RWPE1 (cell line): ENCODE measurements at regions not wholly inside any gene's neighbourhood (a gene's known extent, or its start where the extent isn't known, plus 50 kb on each side); places are given as distances from the start of the nearest gene placed in this dataset.
A peak's percentile ranks its signal among the peaks of the same experiment; 100 is the strongest.

Experiments
- CTCF ChIA-PET: fragments of 350-600 bp; sonication (Branson Sonifier 250); formaldehyde crosslinking; extraction: SDS; loops from one replicate; lab custom pipeline; 2021; lab: Yijun Ruan, JAX
- POLR2A ChIA-PET: fragments of 400-600 bp; formaldehyde crosslinking; extraction: SDS; loops from one replicate; lab custom pipeline; 2020; ENCODE audit warnings: antibody characterized with exemption; ENCODE audit not compliant: low non-redundant PET; lab: Yijun Ruan, JAX
- DNase-seq: peaks from one replicate; pipeline ENCODE4 v3.0.0; 2012; ENCODE audit warnings: low spot score
- H3K27ac ChIP-seq: fragments of 450-650 bp; 2 replicates; pipeline ENCODE4 v1.5.1; 2017
- TF ChIP-seq, protein P1 (sequence below): fragments of 450-650 bp; conservative IDR thresholded peaks from 2 replicates; pipeline ENCODE4 v1.5.1; 2017; ENCODE audit warnings: low read depth, mild to moderate bottlenecking

DNA sequence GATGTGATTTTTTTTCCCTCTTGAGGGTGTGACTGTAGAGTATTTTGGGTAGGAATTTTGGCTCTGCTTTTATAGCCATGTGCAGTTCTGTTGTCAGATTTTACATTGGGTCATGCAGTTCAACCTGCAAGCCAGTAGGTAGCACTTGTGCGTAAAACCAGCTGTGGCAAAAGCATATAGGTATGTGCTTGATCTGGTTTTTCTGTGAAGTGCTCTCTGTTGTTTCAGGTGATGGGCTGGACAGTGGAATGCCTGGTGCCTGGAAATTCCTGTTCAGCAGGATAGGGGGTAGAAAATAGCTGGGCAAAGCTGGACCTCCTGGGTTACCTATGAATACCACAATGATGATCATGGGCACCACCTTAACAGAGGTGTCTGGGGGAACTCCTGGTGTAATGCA lies 584.2 kb upstream of the PCDH10 start:
- ChIA-PET CTCF (no interaction called here), POLR2A (no interaction called here)
- H3K27ac ChIP-seq = no peak overlapping the region
- no peak for DNase-seq
- TF ChIP-seq, protein P1, sequence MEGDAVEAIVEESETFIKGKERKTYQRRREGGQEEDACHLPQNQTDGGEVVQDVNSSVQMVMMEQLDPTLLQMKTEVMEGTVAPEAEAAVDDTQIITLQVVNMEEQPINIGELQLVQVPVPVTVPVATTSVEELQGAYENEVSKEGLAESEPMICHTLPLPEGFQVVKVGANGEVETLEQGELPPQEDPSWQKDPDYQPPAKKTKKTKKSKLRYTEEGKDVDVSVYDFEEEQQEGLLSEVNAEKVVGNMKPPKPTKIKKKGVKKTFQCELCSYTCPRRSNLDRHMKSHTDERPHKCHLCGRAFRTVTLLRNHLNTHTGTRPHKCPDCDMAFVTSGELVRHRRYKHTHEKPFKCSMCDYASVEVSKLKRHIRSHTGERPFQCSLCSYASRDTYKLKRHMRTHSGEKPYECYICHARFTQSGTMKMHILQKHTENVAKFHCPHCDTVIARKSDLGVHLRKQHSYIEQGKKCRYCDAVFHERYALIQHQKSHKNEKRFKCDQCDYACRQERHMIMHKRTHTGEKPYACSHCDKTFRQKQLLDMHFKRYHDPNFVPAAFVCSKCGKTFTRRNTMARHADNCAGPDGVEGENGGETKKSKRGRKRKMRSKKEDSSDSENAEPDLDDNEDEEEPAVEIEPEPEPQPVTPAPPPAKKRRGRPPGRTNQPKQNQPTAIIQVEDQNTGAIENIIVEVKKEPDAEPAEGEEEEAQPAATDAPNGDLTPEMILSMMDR = no peak

- CTCF ChIA-PET = no interaction called here
Observed at GRCh38 chr4:132565542-132565941, 583.6 kb upstream of the PCDH10 start.

DNA sequence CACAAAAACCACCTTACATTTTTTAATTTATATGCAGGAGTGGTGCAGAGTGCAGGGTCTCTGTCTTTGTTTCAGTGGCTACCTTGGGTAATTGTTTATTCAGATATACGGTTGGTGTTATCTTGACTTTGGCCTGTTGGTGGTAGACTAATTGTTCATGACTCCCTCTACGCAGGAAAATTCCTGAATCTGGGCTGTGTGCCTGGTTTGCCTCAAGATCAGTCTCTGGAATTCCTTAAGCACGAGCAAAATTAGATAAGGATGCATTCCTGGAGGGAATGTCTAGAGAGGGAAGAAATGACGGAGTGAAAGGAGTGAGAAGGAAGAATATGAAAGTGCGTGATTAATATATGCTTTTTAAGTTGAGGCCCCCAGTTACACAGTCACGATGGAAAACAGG lies 576.9 kb upstream of the PCDH10 start:
- no peak for DNase-seq
- no peak overlapping the region for H3K27ac ChIP-seq
- ChIA-PET CTCF (no interaction called here), POLR2A (no interaction called here)
- TF ChIP-seq, protein P1 = no peak

More at GRCh38 chr4:132565542-132565941, 583.6 kb upstream of the PCDH10 start:
- POLR2A ChIA-PET = no interaction called here
- H3K27ac ChIP-seq = no peak overlapping the region
- DNase-seq = no peak
- TF ChIP-seq, protein P1 = no peak

GRCh38 chr4:132587626-132588025 lies 561.5 kb upstream of the PCDH10 start:
- no peak overlapping the region for H3K27ac ChIP-seq
- DNase-seq = peak; percentile 8
- ChIA-PET CTCF (interaction anchor here (0.7 kb wide), 1 partner anchor 30 kb away, joined by 4 read pairs; no protein-coding TSS in a partner anchor), POLR2A (no interaction called here)
- TF ChIP-seq, protein P1 = no peak

- DNase-seq = no peak
- no peak overlapping the region for H3K27ac ChIP-seq
- CTCF ChIA-PET = interaction anchor here (0.6 kb wide), 1 partner anchor 235 kb away, joined by 5 read pairs; no protein-coding TSS in a partner anchor
- POLR2A ChIA-PET = no interaction called here
- TF ChIP-seq, protein P1 = no peak
Observed at GRCh38 chr4:132592340-132592739, 556.8 kb upstream of the PCDH10 start.

DNA sequence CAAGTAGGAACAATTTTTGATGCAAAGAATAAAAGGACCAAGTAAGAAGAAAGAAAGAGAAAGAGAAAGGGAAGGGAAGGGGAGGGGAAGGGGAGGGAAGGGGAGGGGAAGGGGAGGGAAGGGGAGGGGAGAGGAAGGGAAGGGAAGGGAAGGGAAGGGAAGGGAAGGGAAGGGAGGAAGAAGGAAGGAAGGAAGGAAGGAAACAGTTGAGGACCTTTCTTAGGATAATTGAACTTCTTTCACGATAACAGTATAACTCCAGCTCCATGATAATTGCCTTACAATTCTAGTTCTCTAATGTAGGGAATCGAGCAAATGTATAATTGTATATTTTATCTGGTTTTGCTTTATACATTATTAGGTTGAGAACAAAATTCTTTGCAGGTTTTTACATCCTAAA lies 556.2 kb upstream of the PCDH10 start:
- no peak overlapping the region for H3K27ac ChIP-seq
- no peak for DNase-seq
- POLR2A ChIA-PET = no interaction called here
- CTCF ChIA-PET = no interaction called here
- TF ChIP-seq, protein P1 = no peak
